Mesothelial cell of epicardium (in vitro differentiated cells): ENCODE measurements at regions not wholly inside any gene's neighbourhood (a gene's known extent, or its start where the extent isn't known, plus 50 kb on each side); places are given as distances from the start of the nearest gene placed in this dataset.

Source experiments
- DNase-seq, 2 experiments: peaks; one replicate each; pipeline ENCODE4 v3.0.0; 2021; ENCODE audit warnings: low spot score in 2 of 2; ENCODE audit not compliant: unreplicated experiment in 2 of 2
- H3K27ac Mint-ChIP-seq: 2 replicates; pipeline ENCODE4 v1.8.0; 2021; ENCODE audit warnings: mixed read lengths
- H3K27me3 Mint-ChIP-seq: 2 replicates; pipeline ENCODE4 v1.8.0; 2021; ENCODE audit warnings: low read depth, mixed read lengths
- H3K36me3 Mint-ChIP-seq: 2 replicates; pipeline ENCODE4 v1.8.0; 2021; ENCODE audit warnings: mixed read lengths
- H3K4me1 Mint-ChIP-seq: 2 replicates; pipeline ENCODE4 v1.8.0; 2021; ENCODE audit warnings: mixed read lengths
- H3K4me3 Mint-ChIP-seq: 2 replicates; pipeline ENCODE4 v1.8.0; 2021; ENCODE audit warnings: mild to moderate bottlenecking, moderate library complexity, mixed read lengths
- H3K9me3 Mint-ChIP-seq: 2 replicates; pipeline ENCODE4 v1.8.0; 2021; ENCODE audit warnings: mixed read lengths
- CTCF ChIP-seq: fragments of 200-600 bp; sonication (generic); IDR thresholded peaks from one replicate; pipeline ENCODE4 v1.5.0; 2021; ENCODE audit warnings: antibody characterized with exemption; ENCODE audit not compliant: unreplicated experiment

GRCh38 chr17:56099649-56100048 lies 53.6 kb upstream of the ANKFN1 start:
- Mint-ChIP-seq H3K9me3 (peaks cover 3% of the 10 kb centered on the region), H3K36me3 (no peaks in the 10 kb centered on the region), H3K27me3 (peaks cover 67% of the 10 kb centered on the region), H3K27ac (no peak overlapping the region), H3K4me3 (no peak overlapping the region), H3K4me1 (no peaks in the 10 kb centered on the region)
- TF ChIP-seq CTCF, result no peak
- DNase-seq, result no peak
